Liver (tissue), 7 donors: ENCODE measurements at regions not wholly inside any gene's neighbourhood (a gene's known extent, or its start where the extent isn't known, plus 50 kb on each side); places are given as distances from the start of the nearest gene placed in this dataset.

Source experiments
- DNase-seq: peaks from one replicate; pipeline ENCODE4 v3.0.0-alpha.2; 2017; ENCODE audit warnings: low spot score
- H3K27ac ChIP-seq, 2 donors: one replicate each; pipeline ENCODE4 v1.7.0; 2013; ENCODE audit warnings: inconsistent platforms in 2 of 2, low read length in 2 of 2, control low read depth in 1 of 2, low read depth in 1 of 2, mild to moderate bottlenecking in 1 of 2
- H3K27me3 ChIP-seq, 4 donors: one replicate each; pipeline versions ENCODE4 v1.6.1 to v1.7.0; 2013; ENCODE audit warnings: low read length in 3 of 4, inconsistent platforms in 1 of 4, mild to moderate bottlenecking in 1 of 4, moderate library complexity in 1 of 4; ENCODE audit not compliant: control insufficient read depth in 4 of 4, insufficient read depth in 4 of 4
- H3K36me3 ChIP-seq, 4 donors: one replicate each; pipeline versions ENCODE4 v1.6.1 to v1.7.0; 2013; ENCODE audit warnings: low read length in 3 of 4, mild to moderate bottlenecking in 3 of 4, low read depth in 1 of 4, moderate library complexity in 1 of 4; ENCODE audit not compliant: control insufficient read depth in 4 of 4, insufficient read depth in 3 of 4
- H3K4me1 ChIP-seq, 4 donors: one replicate each; pipeline versions ENCODE4 v1.6.1 to v1.7.0; 2013; ENCODE audit warnings: low read length in 3 of 4, mild to moderate bottlenecking in 3 of 4, moderate library complexity in 1 of 4; ENCODE audit not compliant: control insufficient read depth in 4 of 4, insufficient read depth in 4 of 4
- H3K4me3 ChIP-seq, 3 donors: one replicate each; pipeline versions ENCODE4 v1.6.1 to v1.7.0; 2013; ENCODE audit warnings: low read length in 3 of 3, control low read depth in 1 of 3, low read depth in 1 of 3, mild to moderate bottlenecking in 1 of 3
- H3K9ac ChIP-seq, 2 donors: one replicate each; pipeline ENCODE4 v1.7.0; 2013; ENCODE audit warnings: low read length in 2 of 2, mild to moderate bottlenecking in 2 of 2, moderate library complexity in 2 of 2, control low read depth in 1 of 2, low read depth in 1 of 2
- H3K9me3 ChIP-seq, 4 donors: one replicate each; pipeline versions ENCODE4 v1.6.1 to v1.7.0; 2013; ENCODE audit warnings: low read length in 3 of 4; ENCODE audit not compliant: control insufficient read depth in 4 of 4
- ATF3 ChIP-seq: IDR thresholded peaks from 2 replicates; pipeline ENCODE4 v1.6.1; 2016; ENCODE audit warnings: antibody characterized with exemption
- EGR1 ChIP-seq, 2 donors: IDR thresholded peaks; 2 replicates each; pipeline ENCODE4 v1.6.1; 2016 to 2018; ENCODE audit warnings: antibody characterized with exemption in 2 of 2, low read depth in 2 of 2
- FOXA1 ChIP-seq: IDR thresholded peaks from 2 replicates; pipeline ENCODE4 v1.6.1; 2016; ENCODE audit warnings: antibody characterized with exemption
- HNF4A ChIP-seq, 2 donors: conservative IDR thresholded peaks; 2 replicates each; pipeline ENCODE4 v1.6.1; 2016; ENCODE audit warnings: antibody characterized with exemption in 2 of 2, mild to moderate bottlenecking in 2 of 2
- HNF4G ChIP-seq: IDR thresholded peaks from 2 replicates; pipeline ENCODE4 v1.6.1; 2016; ENCODE audit warnings: antibody characterized with exemption
- MAX ChIP-seq: IDR thresholded peaks from 2 replicates; pipeline ENCODE4 v1.6.1; 2016; ENCODE audit warnings: antibody characterized with exemption
- RAD21 ChIP-seq, 2 donors: IDR thresholded peaks; 2 replicates each; pipeline ENCODE4 v1.6.1; 2016; ENCODE audit warnings: antibody characterized with exemption in 2 of 2, mild to moderate bottlenecking in 2 of 2
- REST ChIP-seq: IDR thresholded peaks from 2 replicates; pipeline ENCODE4 v1.6.1; 2016; ENCODE audit warnings: antibody characterized with exemption, mild to moderate bottlenecking
- RXRA ChIP-seq, 2 donors: IDR thresholded peaks; 2 replicates each; pipeline ENCODE4 v1.6.1; 2017 to 2018; ENCODE audit warnings: antibody characterized with exemption in 2 of 2, mild to moderate bottlenecking in 1 of 2
- SP1 ChIP-seq: IDR thresholded peaks from 2 replicates; pipeline ENCODE4 v1.6.1; 2018; ENCODE audit warnings: antibody characterized with exemption, mild to moderate bottlenecking
- TAF1 ChIP-seq: conservative IDR thresholded peaks from 2 replicates; pipeline ENCODE4 v1.6.1; 2016; ENCODE audit warnings: antibody characterized with exemption, mild to moderate bottlenecking
- YY1 ChIP-seq: IDR thresholded peaks from 2 replicates; pipeline ENCODE4 v1.6.1; 2016; ENCODE audit warnings: antibody characterized with exemption, mild to moderate bottlenecking
- ZBTB33 ChIP-seq: IDR thresholded peaks from 2 replicates; pipeline ENCODE4 v1.6.1; 2016; ENCODE audit warnings: antibody characterized with exemption
- WGBS: extraction: QIAGEN DNeasy Blood & Tissue Kit; methylation state at CpG from one replicate; pipeline ENCODE4 v1.1.7; 2013; 5-methylcytosine and 5-hydroxymethylcytosine counted together
- donor health status: healthy.
- donor health status: healthy.
- donor health status: healthy.
- donor health status: healthy.

- TF ChIP-seq RXRA (IDR thresholded peaks at IDR 0.05), result no peak
- peak in 1 of 2 donors; percentile 26 for TF ChIP-seq RAD21 (IDR thresholded peaks at IDR 0.05)
Measured at GRCh38 chrX:40152741-40153344, 55.1 kb upstream of the BCOR start.

GRCh38 chrX:40152173-40152711, 54.5 kb upstream of the BCOR start:
- Histone ChIP-seq H3K27me3 (no peaks in the 10 kb centered on the region), H3K9me3 (no peaks in the 10 kb centered on the region), H3K27ac (peak overlapping the region; percentile 55 to 62), H3K9ac (no peak overlapping the region), H3K4me3 (peak overlapping the region in 1 of 3 donors; percentile 58), H3K4me1 (peaks cover 6 to 48% (median 19%) of the 10 kb centered on the region in 4 donors), H3K36me3 (no peaks in the 10 kb centered on the region)
- TF ChIP-seq REST, result no peak
- TF ChIP-seq SP1, result no peak
- no peak for TF ChIP-seq FOXA1
- no peak for DNase-seq
- WGBS, result 19% methylated on average over 42 of the region's 42 CpGs

More at GRCh38 chrX:40152741-40153344, 55.1 kb upstream of the BCOR start:
- H3K36me3 ChIP-seq, result no peaks in the 10 kb centered on the region
- H3K27me3 ChIP-seq, result no peaks in the 10 kb centered on the region
- WGBS, result under 1% methylated on average over 47 of the region's 47 CpGs
- H3K27ac ChIP-seq, result peak overlapping the region; percentile 55 to 62
- H3K9me3 ChIP-seq, result no peaks in the 10 kb centered on the region
- H3K9ac ChIP-seq, result peak overlapping the region in 1 of 2 donors; percentile 12
- H3K4me3 ChIP-seq, result peak overlapping the region in 2 of 3 donors; percentile 23 to 58
- DNase-seq, result no peak
- peaks cover 6 to 54% (median 19%) of the 10 kb centered on the region in 4 donors for H3K4me1 ChIP-seq

GRCh38 chrX:40151211-40152172, 53.7 kb upstream of the BCOR start:
- Histone ChIP-seq H3K9me3 (no peaks in the 10 kb centered on the region), H3K36me3 (no peaks in the 10 kb centered on the region), H3K4me1 (peaks cover 8 to 46% (median 17%) of the 10 kb centered on the region in 4 donors), H3K9ac (no peak overlapping the region), H3K27me3 (no peaks in the 10 kb centered on the region), H3K27ac (peak overlapping the region in 1 of 2 donors; percentile 12), H3K4me3 (no peak overlapping the region)
- no peak for DNase-seq
- WGBS, result 49% methylated on average over 60 of the region's 60 CpGs
- TF ChIP-seq REST, result no peak
- no peak for TF ChIP-seq EGR1 (IDR thresholded peaks at IDR 0.05; ENCODE audit: low read depth in 2 of 2)
- no peak for TF ChIP-seq MAX
- TF ChIP-seq ZBTB33, result no peak
- no peak for TF ChIP-seq ATF3
- TF ChIP-seq TAF1, result no peak
- no peak for TF ChIP-seq SP1
- TF ChIP-seq YY1, result no peak
- TF ChIP-seq HNF4G, result no peak
- TF ChIP-seq HNF4A (conservative IDR thresholded peaks at IDR 0.05), result no peak
- TF ChIP-seq RXRA (IDR thresholded peaks at IDR 0.05), result no peak
